Panc1 (cell line): ENCODE measurements at regions not wholly inside any gene's neighbourhood (a gene's known extent, or its start where the extent isn't known, plus 50 kb on each side); places are given as distances from the start of the nearest gene placed in this dataset.

ENCODE experiments used
- ATAC-seq: fragments of 200-7000 bp; cut with Tn5 transposase; 2 replicates; pipeline ENCODE4 v1.9.1; 2020; ENCODE audit warnings: mild to moderate bottlenecking, moderate library complexity
- BruUV-seq: library from RNA; stranded (reverse); fragments of 400-500 nt; replicated peaks from 2 replicates; lab custom pipeline; 2021; lab: Mats Ljungman, UMichigan
- CTCF ChIA-PET: fragments of 300-600 bp; sonication (Branson Sonifier 250); formaldehyde crosslinking; loops from one replicate; lab custom pipeline; 2022; ENCODE audit warnings: antibody characterized with exemption; lab: Charles Lee
- POLR2A ChIA-PET: fragments of 300-600 bp; sonication (Branson Sonifier 250); formaldehyde crosslinking; loops from one replicate; lab custom pipeline; 2022; ENCODE audit warnings: antibody characterized with exemption; lab: Charles Lee
- DNase-seq: peaks from one replicate; pipeline ENCODE4 v3.0.0-alpha.2; 2010; ENCODE audit warnings: low read depth, low spot score
- H3K27ac ChIP-seq: 2 replicates; pipeline ENCODE4 v1.5.1; 2011; ENCODE audit warnings: mild to moderate bottlenecking, low read length, inconsistent platforms
- H3K27me3 ChIP-seq: fragments of 200-500 bp; sonication (Bioruptor generic); 2 replicates; pipeline ENCODE4 v1.6.0; 2014; ENCODE audit warnings: low read length, inconsistent platforms; ENCODE audit not compliant: control insufficient read depth, insufficient read depth
- H3K36me3 ChIP-seq: fragments of 200-500 bp; sonication (Bioruptor generic); 2 replicates; pipeline ENCODE4 v1.5.1; 2014; ENCODE audit warnings: inconsistent platforms, mild to moderate bottlenecking, low read length, moderate library complexity; ENCODE audit not compliant: control insufficient read depth, insufficient read depth
- H3K4me1 ChIP-seq: 2 replicates; pipeline ENCODE4 v1.5.1; 2011; ENCODE audit warnings: inconsistent platforms, mild to moderate bottlenecking, low read length, moderate library complexity; ENCODE audit not compliant: control insufficient read depth, insufficient read depth
- H3K4me3 ChIP-seq, 2 experiments: 2 replicates each; pipeline ENCODE4 v1.5.1; 2011 to 2012; ENCODE audit warnings: low read depth in 2 of 2, low read length in 2 of 2, mild to moderate bottlenecking in 2 of 2, inconsistent platforms in 1 of 2, moderate library complexity in 1 of 2
- H3K9me3 ChIP-seq: fragments of 200-500 bp; sonication (Bioruptor generic); 2 replicates; pipeline ENCODE4 v1.5.1; 2014; ENCODE audit warnings: low read depth, mild to moderate bottlenecking, inconsistent platforms, low read length, moderate library complexity; ENCODE audit not compliant: control insufficient read depth, insufficient read depth
- POLR2AphosphoS5 ChIP-seq: IDR thresholded peaks from 2 replicates; pipeline ENCODE4 v1.6.1; 2012; ENCODE audit warnings: mild to moderate bottlenecking, low read depth, low read length, moderate library complexity
- SIN3A ChIP-seq: IDR thresholded peaks from 2 replicates; pipeline ENCODE4 v1.6.1; 2012; ENCODE audit warnings: low read depth, mild to moderate bottlenecking, low read length, moderate library complexity, borderline replicate concordance; ENCODE audit not compliant: insufficient read depth
- TCF7L2 ChIP-seq: IDR thresholded peaks from 2 replicates; pipeline ENCODE4 v1.6.1; 2011; ENCODE audit warnings: mild to moderate bottlenecking, low read depth, low read length, inconsistent platforms
- in situ Hi-C: cut with HindIII; loops from 2 replicates; pipeline ENCODE4 v1.10.0; 2016; ENCODE audit warnings: low sequenced_read_pairs, low pct_unique_long_range_greater_than_20kb
- intact Hi-C: fragments of 100-400 bp; cut with micrococcal nuclease; formaldehyde crosslinking; loops from one replicate; pipeline ENCODE4 v1.10.0; 2022; ENCODE audit not compliant: unreplicated experiment
- TF ChIP-seq, protein P1 (sequence below), 2 experiments: IDR thresholded peaks; 2 replicates each; pipeline ENCODE4 v1.6.1; 2011 to 2012; ENCODE audit warnings: low read depth in 2 of 2, control low read depth in 1 of 2, low read length in 1 of 2, mild to moderate bottlenecking in 1 of 2, moderate library complexity in 1 of 2; ENCODE audit not compliant: insufficient read depth in 1 of 2
- TF ChIP-seq, protein P2 (sequence below): fragments of 450-650 bp; IDR thresholded peaks from 2 replicates; pipeline ENCODE4 v1.5.1; 2017; ENCODE audit warnings: mild to moderate bottlenecking

DNA sequence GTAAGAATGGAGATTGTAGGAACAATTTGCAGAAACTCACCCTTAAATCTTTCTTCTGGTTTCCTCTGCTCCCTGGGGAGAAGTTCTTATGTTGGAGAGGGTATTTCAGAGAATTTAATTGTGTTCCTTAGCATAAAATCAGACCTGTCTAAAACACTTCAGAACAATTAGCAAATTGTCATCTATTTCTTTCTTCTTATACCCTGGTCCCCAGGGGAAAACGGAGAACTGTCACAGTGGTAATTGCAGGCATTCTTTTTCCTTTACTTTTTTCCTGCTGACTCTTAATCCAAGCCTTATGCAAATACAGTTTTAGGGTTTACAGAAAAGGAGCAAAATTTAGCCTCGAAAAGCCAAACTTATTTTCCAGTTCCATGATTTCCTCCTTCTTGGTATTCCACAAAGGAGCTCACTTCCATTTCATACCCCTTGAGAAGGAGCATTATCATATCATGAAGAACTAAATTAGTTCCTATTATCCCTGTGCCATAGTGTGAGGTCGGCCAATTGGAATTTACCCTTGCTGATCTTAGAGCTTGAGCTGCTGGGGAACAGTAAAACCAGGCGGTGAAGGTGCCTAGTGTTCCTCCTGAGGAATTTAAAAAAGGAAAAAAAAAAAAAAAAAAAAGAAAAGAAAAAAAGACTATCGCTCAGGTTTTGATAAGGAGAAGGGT lies 173.8 kb downstream of the IL15 start:
- no TSS peak for BruUV-seq
- intact Hi-C loops (no loop called here), in situ Hi-C loops (no loop called here)
- Histone ChIP-seq H3K36me3 (no peaks in the 10 kb centered on the region), H3K27ac (no peak overlapping the region), H3K27me3 (no peaks in the 10 kb centered on the region), H3K4me3 (no peak overlapping the region), H3K9me3 (no peaks in the 10 kb centered on the region), H3K4me1 (no peaks in the 10 kb centered on the region)
- TF ChIP-seq, protein P1, sequence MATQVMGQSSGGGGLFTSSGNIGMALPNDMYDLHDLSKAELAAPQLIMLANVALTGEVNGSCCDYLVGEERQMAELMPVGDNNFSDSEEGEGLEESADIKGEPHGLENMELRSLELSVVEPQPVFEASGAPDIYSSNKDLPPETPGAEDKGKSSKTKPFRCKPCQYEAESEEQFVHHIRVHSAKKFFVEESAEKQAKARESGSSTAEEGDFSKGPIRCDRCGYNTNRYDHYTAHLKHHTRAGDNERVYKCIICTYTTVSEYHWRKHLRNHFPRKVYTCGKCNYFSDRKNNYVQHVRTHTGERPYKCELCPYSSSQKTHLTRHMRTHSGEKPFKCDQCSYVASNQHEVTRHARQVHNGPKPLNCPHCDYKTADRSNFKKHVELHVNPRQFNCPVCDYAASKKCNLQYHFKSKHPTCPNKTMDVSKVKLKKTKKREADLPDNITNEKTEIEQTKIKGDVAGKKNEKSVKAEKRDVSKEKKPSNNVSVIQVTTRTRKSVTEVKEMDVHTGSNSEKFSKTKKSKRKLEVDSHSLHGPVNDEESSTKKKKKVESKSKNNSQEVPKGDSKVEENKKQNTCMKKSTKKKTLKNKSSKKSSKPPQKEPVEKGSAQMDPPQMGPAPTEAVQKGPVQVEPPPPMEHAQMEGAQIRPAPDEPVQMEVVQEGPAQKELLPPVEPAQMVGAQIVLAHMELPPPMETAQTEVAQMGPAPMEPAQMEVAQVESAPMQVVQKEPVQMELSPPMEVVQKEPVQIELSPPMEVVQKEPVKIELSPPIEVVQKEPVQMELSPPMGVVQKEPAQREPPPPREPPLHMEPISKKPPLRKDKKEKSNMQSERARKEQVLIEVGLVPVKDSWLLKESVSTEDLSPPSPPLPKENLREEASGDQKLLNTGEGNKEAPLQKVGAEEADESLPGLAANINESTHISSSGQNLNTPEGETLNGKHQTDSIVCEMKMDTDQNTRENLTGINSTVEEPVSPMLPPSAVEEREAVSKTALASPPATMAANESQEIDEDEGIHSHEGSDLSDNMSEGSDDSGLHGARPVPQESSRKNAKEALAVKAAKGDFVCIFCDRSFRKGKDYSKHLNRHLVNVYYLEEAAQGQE (IDR thresholded peaks at IDR 0.05; ENCODE audit: insufficient read depth in 1 of 2, low read depth in 2 of 2, low read length in 1 of 2), result no peak
- TF ChIP-seq POLR2AphosphoS5 (no peak), SIN3A (no peak), TCF7L2 (no peak)
- ChIA-PET CTCF (no interaction called here), POLR2A (no interaction called here)
- ATAC-seq (no peak), DNase-seq (no peak)

DNA sequence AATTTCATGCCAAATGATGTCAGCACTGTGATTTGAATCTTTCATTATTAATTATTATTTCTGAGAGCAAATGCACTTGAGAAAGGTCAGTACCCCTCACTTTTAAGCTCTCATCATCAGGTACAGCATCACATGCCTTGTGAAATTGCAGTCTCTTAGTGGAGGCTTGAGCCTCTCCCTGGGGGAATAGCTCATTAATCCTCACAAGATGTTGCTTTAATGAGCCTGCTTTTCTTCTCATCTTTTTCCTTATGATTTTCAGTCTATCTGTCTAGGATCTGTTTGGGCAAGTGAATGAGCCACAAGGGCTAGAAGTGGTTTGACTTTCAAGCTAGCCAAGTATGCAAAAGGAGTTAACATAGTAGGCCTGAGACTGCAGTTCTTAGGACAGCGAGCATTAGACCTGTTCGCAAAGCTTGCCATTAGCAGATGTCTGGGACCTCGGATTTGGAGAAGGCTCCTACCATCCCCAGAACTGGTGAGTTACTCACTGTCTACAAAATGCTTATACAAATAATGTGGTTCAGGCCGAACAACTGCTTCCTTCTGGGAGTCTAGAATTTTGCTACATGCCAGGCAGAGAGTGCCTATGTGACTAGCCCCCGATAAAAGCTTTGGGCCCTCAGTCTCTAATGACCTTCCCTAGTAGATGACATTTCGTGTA lies 174.5 kb downstream of the IL15 start:
- no peak for ATAC-seq
- no peak for DNase-seq
- ChIA-PET POLR2A (no interaction called here), CTCF (no interaction called here)
- H3K4me3 ChIP-seq, result no peak overlapping the region
- H3K27ac ChIP-seq, result no peak overlapping the region
- no peaks in the 10 kb centered on the region for H3K9me3 ChIP-seq
- no TSS peak for BruUV-seq
- TF ChIP-seq, protein P1 (IDR thresholded peaks at IDR 0.05; ENCODE audit: insufficient read depth in 1 of 2, low read depth in 2 of 2, low read length in 1 of 2), result no peak
- TF ChIP-seq, protein P2, sequence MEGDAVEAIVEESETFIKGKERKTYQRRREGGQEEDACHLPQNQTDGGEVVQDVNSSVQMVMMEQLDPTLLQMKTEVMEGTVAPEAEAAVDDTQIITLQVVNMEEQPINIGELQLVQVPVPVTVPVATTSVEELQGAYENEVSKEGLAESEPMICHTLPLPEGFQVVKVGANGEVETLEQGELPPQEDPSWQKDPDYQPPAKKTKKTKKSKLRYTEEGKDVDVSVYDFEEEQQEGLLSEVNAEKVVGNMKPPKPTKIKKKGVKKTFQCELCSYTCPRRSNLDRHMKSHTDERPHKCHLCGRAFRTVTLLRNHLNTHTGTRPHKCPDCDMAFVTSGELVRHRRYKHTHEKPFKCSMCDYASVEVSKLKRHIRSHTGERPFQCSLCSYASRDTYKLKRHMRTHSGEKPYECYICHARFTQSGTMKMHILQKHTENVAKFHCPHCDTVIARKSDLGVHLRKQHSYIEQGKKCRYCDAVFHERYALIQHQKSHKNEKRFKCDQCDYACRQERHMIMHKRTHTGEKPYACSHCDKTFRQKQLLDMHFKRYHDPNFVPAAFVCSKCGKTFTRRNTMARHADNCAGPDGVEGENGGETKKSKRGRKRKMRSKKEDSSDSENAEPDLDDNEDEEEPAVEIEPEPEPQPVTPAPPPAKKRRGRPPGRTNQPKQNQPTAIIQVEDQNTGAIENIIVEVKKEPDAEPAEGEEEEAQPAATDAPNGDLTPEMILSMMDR, result no peak
- TF ChIP-seq SIN3A (no peak), TCF7L2 (no peak), POLR2AphosphoS5 (no peak)
- in situ Hi-C loops, result no loop called here
- H3K4me1 ChIP-seq, result no peaks in the 10 kb centered on the region
- no peaks in the 10 kb centered on the region for H3K36me3 ChIP-seq
- no peaks in the 10 kb centered on the region for H3K27me3 ChIP-seq
- intact Hi-C loops, result no loop called here
